ENCODE measurements at regions not wholly inside any gene's neighbourhood (a gene's known extent, or its start where the extent isn't known, plus 50 kb on each side); places are given as distances from the start of the nearest gene placed in this dataset.

DNA sequence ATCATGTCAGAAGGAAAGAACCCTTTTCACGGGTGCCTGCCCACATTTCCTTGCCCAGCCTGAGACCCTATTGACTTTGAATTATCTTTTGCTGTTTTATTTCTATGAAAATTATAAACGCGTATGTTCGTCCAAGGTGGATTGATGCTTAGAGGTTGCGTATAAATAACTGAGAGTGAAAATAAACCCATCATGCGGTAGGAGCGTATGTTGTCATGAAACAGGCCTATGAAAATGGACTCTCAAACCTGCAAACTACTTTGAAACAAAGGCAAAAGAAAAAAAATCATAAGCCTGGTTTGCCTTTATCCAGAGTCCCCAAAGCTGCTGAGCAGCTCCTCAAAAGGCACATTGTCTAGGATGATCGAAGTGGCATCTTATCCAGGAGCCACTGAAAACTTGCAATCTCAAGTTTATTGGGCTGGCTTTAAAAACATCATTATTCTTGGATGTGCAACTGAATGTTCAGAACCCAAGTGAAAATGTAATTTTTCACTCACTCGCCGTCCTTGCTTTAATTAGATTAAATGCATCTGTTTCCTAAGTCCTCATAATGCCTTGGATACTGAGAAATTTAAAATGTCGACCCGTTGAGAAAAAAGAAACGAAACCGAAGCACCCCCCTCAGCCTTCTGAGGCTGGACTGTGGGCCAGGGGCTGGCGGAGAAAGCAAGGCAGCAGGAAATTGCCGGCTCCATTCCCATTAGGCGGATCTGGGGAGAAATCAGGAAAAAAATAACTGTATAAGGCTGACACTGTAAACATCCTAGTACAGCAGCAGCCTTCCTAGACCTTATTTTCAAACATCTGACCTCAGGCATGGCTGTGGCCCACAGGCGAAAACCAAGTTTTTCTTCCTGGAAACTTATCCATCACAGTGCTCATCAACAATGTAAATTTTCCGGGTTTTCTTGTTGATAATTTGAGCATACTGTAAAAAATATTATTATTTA is 82.9 kb upstream of the PPARA start:
- H3K27ac ChIP-seq (ENCODE audit: low read length): no peak overlapping the region
- no peaks in the 10 kb centered on the region for H3K27me3 ChIP-seq (ENCODE audit: low read depth, low read length)
- H3K4me1 ChIP-seq (ENCODE audit: low read length): peaks cover 36% of the 10 kb centered on the region
- H3K4me2 ChIP-seq (ENCODE audit: low read length): peak overlapping the region; percentile 99
- peaks cover 61% of the 10 kb centered on the region for H3K79me2 ChIP-seq (ENCODE audit: low read length)
- no peak for TF ChIP-seq EZH2phosphoT487 (IDR thresholded peaks at IDR 0.05; ENCODE audit: low read depth)
- TF ChIP-seq, protein P1, sequence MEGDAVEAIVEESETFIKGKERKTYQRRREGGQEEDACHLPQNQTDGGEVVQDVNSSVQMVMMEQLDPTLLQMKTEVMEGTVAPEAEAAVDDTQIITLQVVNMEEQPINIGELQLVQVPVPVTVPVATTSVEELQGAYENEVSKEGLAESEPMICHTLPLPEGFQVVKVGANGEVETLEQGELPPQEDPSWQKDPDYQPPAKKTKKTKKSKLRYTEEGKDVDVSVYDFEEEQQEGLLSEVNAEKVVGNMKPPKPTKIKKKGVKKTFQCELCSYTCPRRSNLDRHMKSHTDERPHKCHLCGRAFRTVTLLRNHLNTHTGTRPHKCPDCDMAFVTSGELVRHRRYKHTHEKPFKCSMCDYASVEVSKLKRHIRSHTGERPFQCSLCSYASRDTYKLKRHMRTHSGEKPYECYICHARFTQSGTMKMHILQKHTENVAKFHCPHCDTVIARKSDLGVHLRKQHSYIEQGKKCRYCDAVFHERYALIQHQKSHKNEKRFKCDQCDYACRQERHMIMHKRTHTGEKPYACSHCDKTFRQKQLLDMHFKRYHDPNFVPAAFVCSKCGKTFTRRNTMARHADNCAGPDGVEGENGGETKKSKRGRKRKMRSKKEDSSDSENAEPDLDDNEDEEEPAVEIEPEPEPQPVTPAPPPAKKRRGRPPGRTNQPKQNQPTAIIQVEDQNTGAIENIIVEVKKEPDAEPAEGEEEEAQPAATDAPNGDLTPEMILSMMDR (IDR thresholded peaks at IDR 0.05; ENCODE audit: low read depth, low read length): no peak
- H3K9me3 ChIP-seq (ENCODE audit: insufficient read depth, low read length): no peaks in the 10 kb centered on the region
- no peaks in the 10 kb centered on the region for H4K20me1 ChIP-seq (ENCODE audit: insufficient read depth, low read length)
- peak overlapping the region; percentile 80 for H3K4me3 ChIP-seq (ENCODE audit: low read length)
- H2AFZ ChIP-seq (ENCODE audit: low read depth, low read length): no peak overlapping the region
- H3K36me3 ChIP-seq (replicated peaks; ENCODE audit: low read depth, low read length): no peaks in the 10 kb centered on the region
- peak overlapping the region; percentile 93 for H3K9ac ChIP-seq (ENCODE audit: low read length)

GRCh38 chr22:46068181-46068592 is 82.1 kb upstream of the PPARA start:
- Histone ChIP-seq H3K79me2 (ENCODE audit: low read length) (peaks cover 67% of the 10 kb centered on the region), H3K9ac (ENCODE audit: low read length) (peak overlapping the region; percentile 93), H3K27ac (ENCODE audit: low read length) (no peak overlapping the region)

GRCh38 chr22:46068593-46069491 is 81.5 kb upstream of the PPARA start:
- TF ChIP-seq, protein P1 (IDR thresholded peaks at IDR 0.05; ENCODE audit: low read depth, low read length): no peak
- TF ChIP-seq EZH2phosphoT487 (IDR thresholded peaks at IDR 0.05; ENCODE audit: low read depth): no peak
- Histone ChIP-seq H3K4me2 (ENCODE audit: low read length) (peak overlapping the region; percentile 99), H3K4me3 (ENCODE audit: low read length) (peak overlapping the region; percentile 80), H3K36me3 (replicated peaks; ENCODE audit: low read depth, low read length) (peaks cover 2% of the 10 kb centered on the region), H3K4me1 (ENCODE audit: low read length) (peaks cover 46% of the 10 kb centered on the region), H3K27me3 (ENCODE audit: low read depth, low read length) (no peaks in the 10 kb centered on the region), H2AFZ (ENCODE audit: low read depth, low read length) (no peak overlapping the region), H3K79me2 (ENCODE audit: low read length) (peaks cover 67% of the 10 kb centered on the region), H4K20me1 (ENCODE audit: insufficient read depth, low read length) (peaks cover 3% of the 10 kb centered on the region; the same call in 1 of the 2 replicates), H3K9me3 (ENCODE audit: insufficient read depth, low read length) (no peaks in the 10 kb centered on the region), H3K9ac (ENCODE audit: low read length) (peak overlapping the region; percentile 93), H3K27ac (ENCODE audit: low read length) (peak overlapping the region; percentile 89)

More at GRCh38 chr22:46068181-46068592, 82.1 kb upstream of the PPARA start:
- Histone ChIP-seq H4K20me1 (ENCODE audit: insufficient read depth, low read length) (no peaks in the 10 kb centered on the region), H3K36me3 (replicated peaks; ENCODE audit: low read depth, low read length) (no peaks in the 10 kb centered on the region), H3K4me2 (ENCODE audit: low read length) (peak overlapping the region; percentile 99), H3K9me3 (ENCODE audit: insufficient read depth, low read length) (no peaks in the 10 kb centered on the region), H3K4me3 (ENCODE audit: low read length) (peak overlapping the region; percentile 80), H2AFZ (ENCODE audit: low read depth, low read length) (no peak overlapping the region), H3K4me1 (ENCODE audit: low read length) (peaks cover 40% of the 10 kb centered on the region), H3K27me3 (ENCODE audit: low read depth, low read length) (no peaks in the 10 kb centered on the region)
- TF ChIP-seq, protein P1 (IDR thresholded peaks at IDR 0.05; ENCODE audit: low read depth, low read length): no peak
- TF ChIP-seq EZH2phosphoT487 (IDR thresholded peaks at IDR 0.05; ENCODE audit: low read depth): no peak
